GM18873 (cell line): ENCODE measurements at regions not wholly inside any gene's neighbourhood (a gene's known extent, or its start where the extent isn't known, plus 50 kb on each side); places are given as distances from the start of the nearest gene placed in this dataset.
"Not testable (repeated sequence)": the region's sequence is repeated elsewhere in the genome, so short reads cannot be mapped to it uniquely, and the experiment has no call there.

Experiments used
- ATAC-seq: cut with Tn5 transposase; IDR thresholded peaks from one replicate; pipeline ENCODE4 v1.9.1; 2021; ENCODE audit warnings: mild to moderate bottlenecking, moderate library complexity, moderate number of reproducible peaks; ENCODE audit not compliant: unreplicated experiment, low FRiP score

DNA sequence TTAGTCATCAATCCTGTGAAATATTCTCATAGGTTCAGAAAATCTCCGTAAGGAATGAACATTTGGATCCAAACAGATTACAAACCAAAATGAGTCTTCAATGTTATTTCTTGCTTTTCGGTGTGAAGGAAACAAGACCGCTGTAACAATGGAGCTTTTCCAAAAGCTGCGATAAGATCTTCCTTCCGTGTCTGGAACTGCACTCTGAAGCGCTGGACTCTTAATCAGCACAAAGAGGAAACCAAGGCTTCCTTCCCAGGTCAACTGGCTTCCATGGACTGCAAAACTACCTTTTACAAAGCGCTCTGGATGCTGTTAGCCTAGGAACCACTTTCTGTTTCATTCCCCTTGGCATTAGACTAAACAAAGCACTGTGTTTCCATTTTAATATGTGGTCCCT, 137.9 kb upstream of the BASP1 start:
- ATAC-seq: no peak

DNA sequence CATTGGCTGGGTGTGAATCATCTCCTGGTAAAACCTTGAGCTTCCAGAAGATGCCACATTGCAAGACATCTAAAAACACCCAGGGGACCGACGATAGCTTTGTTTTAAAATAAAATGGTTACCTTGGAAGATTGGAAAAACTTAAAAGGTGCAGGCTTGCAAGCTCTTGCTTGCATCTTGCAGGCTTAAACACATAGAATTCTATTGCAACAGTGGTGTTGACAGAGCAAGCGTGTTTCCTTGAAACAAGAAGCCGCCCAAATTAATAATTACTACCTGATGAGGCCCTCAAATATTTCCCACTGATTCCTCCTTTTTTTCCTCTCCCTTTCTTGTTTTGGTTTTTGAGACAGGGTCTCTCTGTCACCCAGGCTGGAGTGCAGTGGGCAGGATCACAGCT, 137.1 kb upstream of the BASP1 start:
- ATAC-seq: no peak

DNA sequence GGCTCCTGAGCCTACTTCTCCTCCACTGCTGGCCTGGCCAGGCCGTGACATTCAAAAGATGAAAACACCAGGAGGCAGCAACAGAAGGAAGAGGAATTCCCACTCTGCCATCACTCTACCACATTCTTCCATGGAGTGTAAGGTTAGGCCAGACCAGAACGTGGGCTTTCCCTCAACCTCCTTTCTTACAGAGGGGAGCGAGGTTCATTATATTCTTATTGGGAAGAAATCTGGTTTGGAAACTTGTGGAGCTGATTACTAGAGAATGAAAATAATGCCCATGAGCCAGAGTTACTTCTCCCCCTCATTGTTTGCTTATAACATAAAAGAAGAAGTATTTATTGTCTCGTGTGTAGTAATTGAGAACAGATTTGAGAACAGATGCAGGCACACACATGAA, 136.3 kb upstream of the BASP1 start:
- no peak for ATAC-seq

GRCh38 chr5:17083276-17083675, 134.2 kb upstream of the BASP1 start:
- ATAC-seq: not testable (repeated sequence)

DNA sequence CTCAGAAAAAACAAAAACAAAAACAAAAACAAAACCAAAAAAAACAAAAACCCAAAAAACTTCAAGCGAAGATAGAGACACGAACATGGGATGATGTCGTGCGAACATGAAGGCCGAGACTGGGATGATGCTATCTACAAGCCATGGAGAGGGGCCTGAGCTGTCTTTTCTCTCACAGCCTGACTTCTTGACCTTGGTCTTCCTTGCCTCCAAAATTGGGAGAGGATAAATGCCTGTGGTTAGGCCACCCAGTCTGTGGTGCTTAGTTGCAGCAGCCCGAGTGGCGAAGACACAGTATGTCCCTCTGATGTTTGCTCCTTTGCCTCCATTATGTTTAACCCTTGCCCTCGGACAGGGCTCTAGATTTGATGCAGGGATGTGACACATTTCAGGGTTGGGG, 130.4 kb upstream of the BASP1 start:
- ATAC-seq: no peak

DNA sequence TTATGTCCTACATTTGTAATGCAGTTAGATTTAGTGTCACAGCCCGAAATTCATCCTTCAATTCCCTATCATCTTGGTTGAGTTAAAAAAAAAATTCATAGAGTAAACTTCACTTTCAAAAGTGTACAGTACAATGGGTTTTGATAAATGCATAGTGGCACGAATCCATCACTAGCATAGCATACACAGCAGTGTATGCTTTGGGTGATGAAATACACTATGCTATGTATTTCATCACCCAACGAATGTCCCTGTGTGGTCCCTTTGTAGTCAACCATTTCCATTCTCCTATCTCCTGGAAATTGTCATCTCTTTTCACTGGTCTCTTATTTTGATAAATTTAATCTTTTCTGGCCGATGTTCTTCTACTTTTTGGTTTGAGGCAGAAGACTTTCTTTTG, 129.4 kb upstream of the BASP1 start:
- no peak for ATAC-seq

DNA sequence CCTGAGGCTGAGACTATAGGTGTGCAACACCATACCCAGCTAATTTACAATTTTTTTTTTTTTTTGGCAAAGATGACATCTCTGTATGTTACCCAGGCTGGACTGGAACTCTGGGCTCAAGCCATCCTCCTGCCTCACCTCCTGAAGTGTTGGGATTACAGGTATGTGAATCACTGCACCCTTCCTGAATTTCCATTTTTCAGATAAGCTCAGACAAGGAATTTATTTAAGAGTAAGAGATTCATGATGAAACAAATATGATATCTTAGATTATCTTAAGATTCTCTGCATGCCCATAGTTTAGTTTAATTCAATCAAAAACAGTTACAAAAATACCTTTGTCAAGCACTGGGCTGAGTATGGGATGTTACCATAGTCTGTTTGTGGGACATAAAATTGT, 128.4 kb upstream of the BASP1 start:
- ATAC-seq: no peak

DNA sequence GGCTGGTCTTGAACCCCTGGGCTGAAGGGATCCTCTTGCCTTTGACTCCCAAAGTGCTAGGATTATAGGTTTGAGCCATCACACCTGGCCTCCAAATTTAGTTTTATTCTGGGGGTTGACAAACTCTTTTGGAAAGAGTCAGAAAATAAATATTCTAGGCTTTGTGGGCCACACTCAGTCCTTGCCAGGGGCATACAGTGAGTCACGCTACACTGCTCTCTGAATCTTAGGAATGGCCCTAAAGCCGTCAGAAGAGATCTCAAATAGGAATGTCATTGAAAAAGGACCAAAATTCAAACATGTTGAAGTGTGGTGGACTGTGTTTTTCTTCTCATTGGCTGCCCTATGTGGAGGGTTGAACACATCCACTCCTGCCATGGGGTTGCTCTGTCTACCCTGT, 127.7 kb upstream of the BASP1 start:
- no peak for ATAC-seq

- ATAC-seq: no peak
Observed at GRCh38 chr5:17090839-17091238, 126.6 kb upstream of the BASP1 start.

DNA sequence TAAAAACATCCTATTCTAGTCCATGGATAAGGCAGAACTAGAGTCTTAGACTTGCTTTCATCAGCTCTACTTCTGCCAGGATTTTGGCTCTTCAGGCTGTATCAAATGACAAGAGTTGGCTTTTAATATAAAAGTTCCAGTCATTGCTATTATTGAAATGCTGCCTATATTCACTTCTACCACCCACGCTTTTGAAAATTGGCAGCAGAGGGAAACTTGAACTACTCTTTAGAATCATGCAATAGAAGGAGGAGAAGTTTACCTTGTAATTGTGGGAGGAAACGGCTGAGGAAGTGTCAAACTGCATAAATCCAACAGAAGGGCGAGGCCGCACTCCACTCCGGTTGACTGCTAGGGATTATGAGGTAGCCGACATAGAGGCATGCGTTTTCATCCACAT, 122.6 kb upstream of the BASP1 start:
- no peak for ATAC-seq

DNA sequence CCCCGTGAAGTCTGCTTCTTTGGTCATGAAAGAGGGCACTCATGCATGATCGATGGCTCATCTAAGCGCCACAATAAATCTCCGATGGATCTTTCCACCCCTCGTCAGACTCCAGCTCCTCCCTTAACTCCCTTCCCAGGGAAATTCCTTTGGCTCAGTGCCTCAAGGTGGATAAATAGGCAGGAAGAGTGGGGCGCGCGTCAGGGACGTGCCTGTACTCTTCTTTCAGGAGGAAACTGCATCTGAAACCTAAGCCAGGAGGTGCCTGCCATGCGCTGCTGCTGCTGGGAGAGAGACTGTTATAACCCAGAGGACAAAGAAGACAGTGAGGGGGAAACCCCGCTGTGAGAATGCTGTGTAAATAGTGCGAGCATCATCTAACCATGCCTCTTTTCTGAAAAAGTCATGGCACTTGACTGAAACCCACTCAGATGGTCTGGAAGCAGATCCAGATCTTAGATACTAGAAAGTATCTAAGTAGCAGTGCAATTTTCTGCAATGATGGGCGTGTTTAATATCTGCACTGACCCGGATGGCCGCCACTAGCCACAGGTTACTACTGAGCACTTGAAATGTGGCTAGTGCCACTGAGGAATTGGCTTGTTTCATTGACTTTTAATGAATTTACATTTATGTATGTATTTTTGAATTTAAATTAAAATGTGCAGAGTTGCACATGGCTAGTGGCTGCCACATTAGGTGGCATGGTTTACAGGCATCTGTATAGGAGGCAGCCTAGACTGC, 120.3 kb upstream of the BASP1 start:
- ATAC-seq: no peak

GRCh38 chr5:17099946-17100345, 117.5 kb upstream of the BASP1 start:
- ATAC-seq: no peak

GRCh38 chr5:17103461-17103860, 114.0 kb upstream of the BASP1 start:
- no peak for ATAC-seq

DNA sequence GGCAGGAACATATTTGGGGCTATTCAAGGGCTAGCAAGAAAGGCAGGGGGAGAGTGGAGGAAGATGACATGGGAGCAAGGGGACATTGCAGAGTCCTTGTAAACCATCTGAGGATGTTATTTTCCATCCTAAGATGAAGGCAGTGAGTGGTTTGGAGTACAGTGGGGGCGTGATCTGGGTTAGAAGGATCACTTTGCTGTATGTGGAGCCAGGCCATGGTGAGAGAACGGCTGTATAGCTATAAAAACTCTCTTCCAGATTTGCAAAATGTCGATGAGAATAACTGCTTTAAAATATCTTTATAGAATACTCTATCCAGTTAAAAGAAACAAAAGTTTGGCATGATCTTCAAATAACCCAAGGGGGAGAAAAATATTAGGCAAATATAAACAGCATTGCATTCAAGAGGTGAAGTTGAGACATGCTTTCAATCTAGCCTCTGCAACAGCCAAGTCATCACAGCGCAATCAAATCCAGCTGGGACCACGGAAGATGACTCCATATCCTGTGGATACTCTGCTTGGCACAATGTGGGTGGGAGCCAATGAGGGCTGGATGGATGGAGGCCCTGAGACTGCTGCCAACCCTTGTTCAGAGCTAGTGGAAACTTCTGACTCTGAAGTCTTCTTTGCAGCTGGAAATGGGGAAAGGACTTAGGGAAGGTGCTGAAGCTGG, 111.5 kb upstream of the BASP1 start:
- no peak for ATAC-seq

DNA sequence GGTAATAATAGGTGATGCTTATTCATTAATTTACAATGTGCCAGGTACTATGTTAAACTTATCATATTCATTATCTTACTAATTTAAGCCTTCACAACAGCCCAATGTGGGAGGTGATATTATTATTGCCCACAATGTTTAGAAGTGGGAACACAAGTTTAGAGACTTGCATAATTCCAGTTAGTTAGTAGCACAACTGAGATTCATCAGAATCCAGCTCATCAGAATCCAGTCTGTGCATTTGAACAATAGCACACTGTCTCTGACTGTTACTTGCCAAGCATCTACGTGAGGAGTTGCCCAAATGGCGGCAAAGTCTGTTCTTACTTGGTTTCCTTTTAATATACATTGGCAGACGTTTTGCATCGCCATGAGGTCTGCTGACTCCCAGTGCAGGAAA, 110.9 kb upstream of the BASP1 start:
- ATAC-seq: no peak

- not testable (repeated sequence) for ATAC-seq
Observed at GRCh38 chr5:17112091-17112716, 105.2 kb upstream of the BASP1 start.

GRCh38 chr5:17113174-17113958, 104.1 kb upstream of the BASP1 start:
- no peak for ATAC-seq

DNA sequence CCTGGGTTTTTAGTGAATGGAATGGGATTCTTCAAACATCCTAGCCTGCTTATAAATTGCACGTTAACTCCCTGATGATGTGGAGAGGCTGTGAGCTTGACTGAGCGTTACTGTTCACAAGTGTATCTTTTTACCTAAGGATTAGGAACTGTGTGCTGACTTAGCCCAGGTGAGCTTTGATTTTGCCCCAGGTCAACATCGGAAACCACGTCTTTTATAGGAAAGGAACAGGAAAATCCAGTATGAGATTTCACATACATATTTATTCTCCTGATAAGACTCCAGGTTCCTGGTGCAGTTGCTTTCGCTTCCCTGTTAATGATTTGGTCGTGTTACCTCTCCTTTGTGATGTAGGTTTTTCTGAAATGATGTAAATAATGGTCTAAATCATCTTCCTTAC, 103.2 kb upstream of the BASP1 start:
- ATAC-seq: no peak

DNA sequence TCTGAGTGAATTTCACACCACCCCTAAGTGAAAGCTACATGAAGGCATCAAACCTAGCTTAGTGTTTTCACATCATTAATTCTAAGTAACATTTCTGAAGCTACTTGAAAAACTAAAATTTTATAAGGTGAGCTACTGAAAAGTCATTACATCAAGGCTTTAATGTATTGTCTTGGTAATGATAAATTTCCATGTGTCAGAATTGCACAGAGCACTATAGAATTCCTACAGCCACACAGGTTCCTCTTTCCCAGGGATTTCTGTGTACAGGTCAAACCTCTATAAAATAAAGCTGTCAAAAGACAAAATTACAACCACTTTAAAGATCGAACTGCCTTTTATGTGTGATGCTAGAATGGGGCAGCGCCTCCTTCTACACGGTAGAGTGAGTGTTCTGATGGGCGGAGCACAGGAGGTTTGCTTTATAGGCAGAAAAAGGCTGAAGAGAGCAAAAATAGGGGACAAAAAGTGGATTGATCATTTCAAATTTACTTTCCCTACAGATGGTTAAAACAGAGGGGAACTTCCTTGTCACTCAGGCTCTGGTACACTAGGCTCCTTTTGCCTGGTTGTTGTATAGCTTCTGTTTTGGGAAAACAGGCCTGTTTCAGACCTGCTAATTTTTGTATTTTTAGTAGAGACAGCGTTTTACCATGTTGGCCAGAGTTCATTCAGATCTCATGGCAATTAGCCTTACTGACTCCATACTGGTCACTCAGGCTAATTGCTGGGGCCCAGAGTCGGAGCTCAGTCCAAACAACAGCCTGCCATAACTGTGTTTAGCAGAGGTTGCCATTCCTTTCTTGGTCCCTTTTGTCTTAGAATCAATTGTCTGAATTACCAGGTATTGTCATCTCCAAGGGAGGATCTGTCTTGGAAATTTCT, 102.5 kb upstream of the BASP1 start:
- ATAC-seq: no peak

DNA sequence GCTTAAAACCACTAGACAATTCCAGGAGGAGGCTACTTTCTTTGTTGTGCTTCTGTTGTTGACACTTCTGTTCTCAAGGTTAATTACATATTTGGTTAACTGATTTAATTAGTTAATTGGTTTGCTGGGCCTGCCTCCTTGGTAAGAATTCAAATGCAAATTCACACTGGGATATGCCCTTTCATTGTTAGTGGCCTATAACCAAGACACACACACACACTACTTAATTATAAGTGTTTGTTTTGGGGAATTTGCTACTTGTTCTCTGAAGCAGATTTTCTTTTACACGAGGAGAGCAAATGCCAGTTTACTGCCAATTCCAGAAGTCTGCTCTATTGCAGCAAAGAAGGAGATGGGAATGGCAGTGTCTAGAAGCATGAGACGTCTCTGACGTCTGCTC, 101.6 kb upstream of the BASP1 start:
- ATAC-seq: no peak
